K562 (cell line): ENCODE measurements at regions not wholly inside any gene's neighbourhood (a gene's known extent, or its start where the extent isn't known, plus 50 kb on each side); places are given as distances from the start of the nearest gene placed in this dataset.

Experiments
- ATAC-seq: fragments of 200-7000 bp; cut with Tn5 transposase; 3 replicates; pipeline ENCODE4 v1.9.1; 2020; ENCODE audit warnings: moderate library complexity
- BruUV-seq: library from RNA; stranded (reverse); fragments of 400-500 nt; replicated peaks from 2 replicates; lab custom pipeline; 2021; lab: Mats Ljungman, UMichigan
- CTCF ChIA-PET: fragments of 300-600 bp; formaldehyde crosslinking; extraction: SDS; loops from one replicate; lab custom pipeline; 2021; ENCODE audit warnings: low intra/inter-chr PET ratio; lab: Yijun Ruan, JAX
- POLR2A ChIA-PET: fragments of 300-600, 350-650 bp; sonication (Branson Sonifier 250); formaldehyde crosslinking; extraction: SDS; loops from one replicate; lab custom pipeline; 2021; ENCODE audit warnings: antibody characterized with exemption, inconsistent platforms; lab: Yijun Ruan, JAX
- DNase-seq, 4 experiments: peaks; one replicate each; pipeline versions ENCODE4 v3.0.0 to v3.0.0-alpha.2; 2011 to 2018; ENCODE audit warnings: low spot score in 3 of 4, mixed read lengths in 3 of 4; ENCODE audit errors: extremely low read depth in 1 of 4
- FAIRE-seq: peaks from 2 replicates; lab custom pipeline; 2011; peaks lifted over from hg19 to GRCh38; lab: Jason Lieb, UNC
- H2AFZ ChIP-seq: 2 replicates; pipeline ENCODE4 v1.6.0; 2011; ENCODE audit warnings: low read depth, low read length, control low read depth, inconsistent platforms
- H3K27ac ChIP-seq: fragments of 200-600 bp; 3 replicates; pipeline ENCODE4 v1.8.0; 2011; ENCODE audit warnings: low read depth, mild to moderate bottlenecking, control low read depth, inconsistent platforms, low read length, moderate library complexity, mixed read lengths; ENCODE audit errors: extremely low read depth
- H3K27me3 ChIP-seq, 2 experiments: fragments of 300-600 bp in 1 of 2; 2 replicates in 1 of 2; 3 replicates in 1 of 2; pipeline versions ENCODE4 v1.6.0 to v1.8.0; 2011; ENCODE audit warnings: inconsistent platforms in 2 of 2, low read length in 2 of 2, mild to moderate bottlenecking in 1 of 2, mixed read lengths in 1 of 2, moderate library complexity in 1 of 2; ENCODE audit not compliant: control insufficient read depth in 2 of 2, insufficient read depth in 2 of 2
- H3K36me3 ChIP-seq: fragments of 300-600 bp; 3 replicates; pipeline ENCODE4 v1.8.0; 2011; ENCODE audit warnings: mild to moderate bottlenecking, low read length, inconsistent platforms; ENCODE audit not compliant: control insufficient read depth, insufficient read depth
- H3K4me1 ChIP-seq, 2 experiments: fragments of 200-600 bp in 1 of 2; replicated peaks in 1 of 2; 2 replicates in 1 of 2; 3 replicates in 1 of 2; pipeline versions ENCODE4 v1.5.1 to v1.8.0; 2011; ENCODE audit warnings: inconsistent platforms in 2 of 2, low read length in 2 of 2, mild to moderate bottlenecking in 1 of 2, mixed read lengths in 1 of 2, moderate library complexity in 1 of 2; ENCODE audit not compliant: control insufficient read depth in 2 of 2, insufficient read depth in 2 of 2
- H3K4me2 ChIP-seq: 2 replicates; pipeline ENCODE4 v1.6.1; 2011; ENCODE audit warnings: low read length, control low read depth, inconsistent platforms, mixed read lengths; ENCODE audit not compliant: insufficient read depth
- H3K4me3 ChIP-seq: fragments of 200-600 bp; sonication (generic), shearing (Covaris generic); 2 replicates; pipeline ENCODE4 v1.5.1; 2016; ENCODE audit warnings: control low read depth, inconsistent platforms
- H3K79me2 ChIP-seq: fragments of 200-600 bp; 3 replicates; pipeline ENCODE4 v1.8.0; 2011; ENCODE audit warnings: low read length, inconsistent platforms; ENCODE audit not compliant: control insufficient read depth, insufficient read depth
- H3K9ac ChIP-seq, 2 experiments: 2 replicates each; pipeline versions ENCODE4 v1.6.0 to v1.6.1; 2011; ENCODE audit warnings: low read depth in 2 of 2, low read length in 2 of 2, control low read depth in 1 of 2, inconsistent platforms in 1 of 2, mild to moderate bottlenecking in 1 of 2, mixed read lengths in 1 of 2; ENCODE audit not compliant: insufficient read depth in 1 of 2
- H3K9me1 ChIP-seq: one replicate; pipeline ENCODE4 v1.6.0; 2011; ENCODE audit warnings: inconsistent platforms, mild to moderate bottlenecking, low read length, moderate library complexity; ENCODE audit not compliant: control insufficient read depth, insufficient read depth
- H3K9me3 ChIP-seq: replicated peaks from 2 replicates; pipeline ENCODE4 v1.5.1; 2011; ENCODE audit warnings: low read depth, low read length, inconsistent platforms; ENCODE audit not compliant: control insufficient read depth, insufficient read depth
- H4K20me1 ChIP-seq: replicated peaks from 2 replicates; pipeline ENCODE4 v1.6.1; 2011; ENCODE audit warnings: low read length, inconsistent platforms, mixed read lengths; ENCODE audit not compliant: control insufficient read depth, insufficient read depth
- EGR1 ChIP-seq: fragments of 450-650 bp; conservative IDR thresholded peaks from 2 replicates; pipeline ENCODE4 v1.6.1; 2017; ENCODE audit warnings: mild to moderate bottlenecking
- ETV1 ChIP-seq: fragments of 450-650 bp; conservative IDR thresholded peaks from 2 replicates; pipeline ENCODE4 v1.6.1; 2016; ENCODE audit warnings: missing genetic modification characterization, control low read depth, low read depth, missing compliant biosample characterization
- FOXP1 ChIP-seq: sonication (generic); formaldehyde crosslinking; IDR thresholded peaks from 2 replicates; pipeline ENCODE4 v1.8.0; 2022; ENCODE audit warnings: mild to moderate bottlenecking, missing genetic modification reagents
- MBD2 ChIP-seq: sonication (generic); IDR thresholded peaks from 2 replicates; pipeline ENCODE4 v1.6.1; 2016; ENCODE audit warnings: low read depth, borderline replicate concordance
- NCOA1 ChIP-seq: fragments of 450-650 bp; IDR thresholded peaks from 2 replicates; pipeline ENCODE4 v1.6.1; 2016; ENCODE audit warnings: low read depth
- SRSF3 ChIP-seq: fragments of 200-400 bp; formaldehyde crosslinking; IDR thresholded peaks from 2 replicates; pipeline ENCODE4 v1.6.1; 2016; ENCODE audit warnings: mild to moderate bottlenecking, low read length, moderate library complexity; ENCODE audit not compliant: insufficient read depth
- YBX1 ChIP-seq: fragments of 450-650 bp; IDR thresholded peaks from 2 replicates; pipeline ENCODE4 v1.7.1; 2016; ENCODE audit warnings: mild to moderate bottlenecking
- ZBTB12 ChIP-seq: fragments of 250-450 bp; sonication (Bioruptor Pico); IDR thresholded peaks from 2 replicates; pipeline ENCODE4 v1.4.0; 2020
- ZNF318 ChIP-seq, 2 experiments: fragments of 450-650 bp; IDR thresholded peaks; 2 replicates each; pipeline ENCODE4 v1.6.1; 2016; ENCODE audit warnings: mild to moderate bottlenecking in 2 of 2, borderline replicate concordance in 1 of 2, low read depth in 1 of 2, moderate library complexity in 1 of 2
- WGBS: fragments of 100-300 bp; shearing (Covaris generic); methylation state at CpG from one replicate; pipeline ENCODE4 v1.1.6; 2016; ENCODE audit warnings: low coverage, mixed read lengths; ENCODE audit not compliant: insufficient coverage; ENCODE audit errors: missing lambda C conversion rate; 5-methylcytosine and 5-hydroxymethylcytosine counted together
- in situ Hi-C: fragments of 300-500 bp; cut with MboI; formaldehyde crosslinking; loops from 4 replicates; pipeline ENCODE4 v1.15.0; 2018; ENCODE audit warnings: inconsistent platforms, mixed read lengths
- intact Hi-C: fragments of 100-400 bp; cut with micrococcal nuclease; formaldehyde crosslinking; loops from 2 replicates; pipeline ENCODE4 v1.14.2; 2022
- TF ChIP-seq, protein P1 (sequence below): sonication (generic); formaldehyde crosslinking; IDR thresholded peaks from 2 replicates; pipeline ENCODE4 v1.5.0; 2020; ENCODE audit warnings: missing genetic modification reagents

GRCh38 chr16:64061621-64062020, 1060.2 kb downstream of the CDH11 start:
- POLR2A ChIA-PET, result interaction anchor here (0.7 kb wide), 2 partner anchors 86 to 893 kb away, joined by 3 to 5 read pairs; no protein-coding TSS in a partner anchor
- Histone ChIP-seq H3K4me3 (no peak overlapping the region), H2AFZ (no peak overlapping the region), H3K79me2 (no peaks in the 10 kb centered on the region), H3K4me1 (no peaks in the 10 kb centered on the region), H3K9ac (no peak overlapping the region), H4K20me1 (no peaks in the 10 kb centered on the region), H3K36me3 (no peaks in the 10 kb centered on the region), H3K9me1 (no peaks in the 10 kb centered on the region), H3K4me2 (no peak overlapping the region), H3K27ac (no peak overlapping the region), H3K9me3 (no peaks in the 10 kb centered on the region), H3K27me3 (no peaks in the 10 kb centered on the region)
- no peak for ATAC-seq
- CTCF ChIA-PET, result no interaction called here
- BruUV-seq, result no TSS peak
- intact Hi-C loops, result no loop called here
- in situ Hi-C loops, result no loop called here
- DNase-seq, result no peak
- TF ChIP-seq ETV1 (tag), result no peak
- no peak for TF ChIP-seq MBD2
- no peak for TF ChIP-seq ZNF318 (IDR thresholded peaks at IDR 0.05; ENCODE audit: borderline replicate concordance in 1 of 2, low read depth in 1 of 2)
- no peak for TF ChIP-seq FOXP1
- TF ChIP-seq SRSF3, result no peak
- TF ChIP-seq YBX1, result no peak
- no peak for TF ChIP-seq ZBTB12 (CRISPR knock-in tag)
- no peak for TF ChIP-seq NCOA1
- TF ChIP-seq, protein P1, sequence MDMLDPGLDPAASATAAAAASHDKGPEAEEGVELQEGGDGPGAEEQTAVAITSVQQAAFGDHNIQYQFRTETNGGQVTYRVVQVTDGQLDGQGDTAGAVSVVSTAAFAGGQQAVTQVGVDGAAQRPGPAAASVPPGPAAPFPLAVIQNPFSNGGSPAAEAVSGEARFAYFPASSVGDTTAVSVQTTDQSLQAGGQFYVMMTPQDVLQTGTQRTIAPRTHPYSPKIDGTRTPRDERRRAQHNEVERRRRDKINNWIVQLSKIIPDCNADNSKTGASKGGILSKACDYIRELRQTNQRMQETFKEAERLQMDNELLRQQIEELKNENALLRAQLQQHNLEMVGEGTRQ, result no peak
- TF ChIP-seq EGR1, result no peak
- 10% methylated on average over 1 of the region's 1 CpG for WGBS
- no peak for FAIRE-seq
